Motor neuron (in vitro differentiated cells): ENCODE measurements at regions not wholly inside any gene's neighbourhood (a gene's known extent, or its start where the extent isn't known, plus 50 kb on each side); places are given as distances from the start of the nearest gene placed in this dataset.

Source experiments
- ATAC-seq, 8 experiments: fragments of 200-7000 bp; cut with Tn5 transposase; replicated peaks in 6 of 8; 2 replicates each; pipeline ENCODE4 v1.8.0; 2021; ENCODE audit warnings: mild to moderate bottlenecking in 8 of 8, moderate library complexity in 8 of 8
- H3K27ac ChIP-seq, 2 donors: fragments of 250-450 bp; sonication (Bioruptor Pico); 2 replicates each; pipeline ENCODE4 v1.9.0; 2021; ENCODE audit warnings: antibody characterized with exemption in 2 of 2, mild to moderate bottlenecking in 2 of 2, moderate library complexity in 1 of 2
- H3K4me1 ChIP-seq, 2 donors: fragments of 250-450 bp; sonication (Bioruptor Pico); replicated peaks in 1 of 2; 2 replicates each; pipeline ENCODE4 v1.6.1; 2021; ENCODE audit warnings: antibody characterized with exemption in 2 of 2, mild to moderate bottlenecking in 2 of 2, moderate library complexity in 1 of 2
- H3K4me3 ChIP-seq, 5 donors: fragments of 250-450 bp; sonication (Bioruptor Pico); 2 replicates each; pipeline ENCODE4 v1.9.0; 2021; ENCODE audit warnings: antibody characterized with exemption in 5 of 5, mild to moderate bottlenecking in 5 of 5, moderate library complexity in 4 of 5
- WGBS, 10 experiments: fragments of 450-650 bp; shearing (Covaris generic); methylation state at CpG; one replicate each; pipeline ENCODE4 v1.0.0; 2022; 5-methylcytosine and 5-hydroxymethylcytosine counted together
- in situ Hi-C, 9 experiments: fragments of 400-800 bp; cut with MboI; loops; one replicate each; pipeline ENCODE4 v1.15.0; 2021; ENCODE audit warnings: low sequenced_read_pairs in 9 of 9, low pct_unique_long_range_greater_than_20kb in 2 of 9; ENCODE audit not compliant: unreplicated experiment in 9 of 9

- peak overlapping the region in 1 of 2 donors; percentile 58 for H3K27ac ChIP-seq
- ATAC-seq, result peak in 5 of 8 experiments; percentile 89 to 95 (median 94)
- in situ Hi-C loops, result loop anchor here in 5 of 9 experiments (25.0 kb wide), 3 partner anchors 381 to 1844 kb away; partner anchors contain the start of gene LPIN3 (in 3 of the 5)
- peaks cover 14 to 17% of the 10 kb centered on the region in 2 donors for H3K4me1 ChIP-seq
- no peak overlapping the region for H3K4me3 ChIP-seq
- 0 to 76% (median 67%) methylated on average over 1 to 10 of the region's 15 CpGs; no CpG with 5 or more reads in 2 of the 10 experiments for WGBS, 10 experiments
These were observed 71.9 kb upstream of the TOP1 start for GRCh38 chr20:40956542-40957264.

GRCh38 chr20:40957265-40957760 is 71.3 kb upstream of the TOP1 start:
- H3K4me3 ChIP-seq, result no peak overlapping the region
- 60 to 100% (median 90%) methylated on average over 1 to 5 of the region's 6 CpGs; no CpG with 5 or more reads in 3 of the 10 experiments for WGBS, 10 experiments
- peak overlapping the region in 1 of 2 donors; percentile 58 for H3K27ac ChIP-seq
- no peak for ATAC-seq
- in situ Hi-C loops, result loop anchor here in 5 of 9 experiments (25.0 kb wide), 3 partner anchors 380 to 1845 kb away; partner anchors contain the start of gene LPIN3 (in 3 of the 5)
- peaks cover 14 to 17% of the 10 kb centered on the region in 2 donors for H3K4me1 ChIP-seq

- no peak overlapping the region for H3K4me3 ChIP-seq
- WGBS, 10 experiments, result 48 to 100% (median 73%) methylated on average over 1 to 4 of the region's 4 CpGs; no CpG with 5 or more reads in 5 of the 10 experiments
- in situ Hi-C loops, result loop anchor here in 5 of 9 experiments (25.0 kb wide), 3 partner anchors 379 to 1846 kb away; partner anchors contain the start of gene LPIN3 (in 3 of the 5)
- no peak for ATAC-seq
- no peak overlapping the region for H3K27ac ChIP-seq
- H3K4me1 ChIP-seq, result peaks cover 16 to 17% of the 10 kb centered on the region in 2 donors
These were observed 70.0 kb upstream of the TOP1 start for GRCh38 chr20:40958598-40958997.

- 80% methylated on average over 1 of the region's 6 CpGs; no CpG with 5 or more reads in 9 of the 10 experiments for WGBS, 10 experiments
- no peak overlapping the region for H3K27ac ChIP-seq
- no peak for ATAC-seq
- no peak overlapping the region for H3K4me3 ChIP-seq
- peaks cover 16 to 17% of the 10 kb centered on the region in 2 donors for H3K4me1 ChIP-seq
- in situ Hi-C loops, result loop anchor here in 5 of 9 experiments (25.0 kb wide), 3 partner anchors 378 to 1847 kb away; partner anchors contain the start of gene LPIN3 (in 3 of the 5)
These were observed 69.1 kb upstream of the TOP1 start for GRCh38 chr20:40959325-40960092.

- Histone ChIP-seq H3K4me1 (peaks cover 16 to 17% of the 10 kb centered on the region in 2 donors), H3K27ac (no peak overlapping the region), H3K4me3 (no peak overlapping the region)
- WGBS, 10 experiments, result 28 to 93% (median 44%) methylated on average over 1 to 4 of the region's 4 CpGs; no CpG with 5 or more reads in 5 of the 10 experiments
- ATAC-seq, result no peak
- in situ Hi-C loops, result loop anchor here in 5 of 9 experiments (25.0 kb wide), 3 partner anchors 377 to 1848 kb away; partner anchors contain the start of gene LPIN3 (in 3 of the 5)
These were observed 68.5 kb upstream of the TOP1 start for GRCh38 chr20:40960101-40960500.

- ATAC-seq, result peak in 2 of 8 experiments; percentile 11 to 43
- in situ Hi-C loops, result loop anchor here in 5 of 9 experiments (25.0 kb wide), 3 partner anchors 377 to 1848 kb away; partner anchors contain the start of gene LPIN3 (in 3 of the 5)
- Histone ChIP-seq H3K4me3 (no peak overlapping the region), H3K27ac (no peak overlapping the region), H3K4me1 (peaks cover 16 to 17% of the 10 kb centered on the region in 2 donors)
- 27 to 90% (median 53%) methylated on average over 1 to 6 of the region's 10 CpGs; no CpG with 5 or more reads in 6 of the 10 experiments for WGBS, 10 experiments
These were observed 68.1 kb upstream of the TOP1 start for GRCh38 chr20:40960521-40960956.

GRCh38 chr20:40961176-40961575 is 67.4 kb upstream of the TOP1 start:
- Histone ChIP-seq H3K4me3 (no peak overlapping the region), H3K27ac (no peak overlapping the region), H3K4me1 (peaks cover 16% of the 10 kb centered on the region in 2 donors)
- in situ Hi-C loops, result loop anchor here in 5 of 9 experiments (25.0 kb wide), 3 partner anchors 376 to 1849 kb away; partner anchors contain the start of gene LPIN3 (in 3 of the 5)
- no peak for ATAC-seq
- WGBS, 10 experiments, result 40% methylated on average over 1 of the region's 2 CpGs; no CpG with 5 or more reads in 9 of the 10 experiments

- H3K4me1 ChIP-seq, result peaks cover 9 to 11% of the 10 kb centered on the region in 2 donors
- peak in 1 of 8 experiments; percentile 14 for ATAC-seq
- in situ Hi-C loops, result loop anchor here in 5 of 9 experiments (25.0 kb wide), 3 partner anchors 375 to 1850 kb away; partner anchors contain the start of gene LPIN3 (in 3 of the 5)
- no peak overlapping the region for H3K4me3 ChIP-seq
- 40 to 96% (median 60%) methylated on average over 1 to 8 of the region's 13 CpGs; no CpG with 5 or more reads in 1 of the 10 experiments for WGBS, 10 experiments
- no peak overlapping the region for H3K27ac ChIP-seq
These were observed 66.7 kb upstream of the TOP1 start for GRCh38 chr20:40961686-40962640.

- no peak overlapping the region for H3K27ac ChIP-seq
- no peak overlapping the region for H3K4me3 ChIP-seq
- ATAC-seq, result peak; percentile 74 to 96 (median 92)
- WGBS, 10 experiments, result 0 to 60% (median 21%) methylated on average over 1 to 8 of the region's 21 CpGs; no CpG with 5 or more reads in 4 of the 10 experiments
- in situ Hi-C loops, result loop anchor here in 5 of 9 experiments (25.0 kb wide), 3 partner anchors 374 to 1851 kb away; partner anchors contain the start of gene LPIN3 (in 3 of the 5)
- H3K4me1 ChIP-seq, result peaks cover 3 to 5% of the 10 kb centered on the region in 2 donors
These were observed 65.7 kb upstream of the TOP1 start for GRCh38 chr20:40962733-40963504.

GRCh38 chr20:40963505-40963845 is 65.1 kb upstream of the TOP1 start:
- H3K4me3 ChIP-seq, result no peak overlapping the region
- WGBS, 10 experiments, result 40 to 96% (median 81%) methylated on average over 1 to 6 of the region's 7 CpGs; no CpG with 5 or more reads in 4 of the 10 experiments
- ATAC-seq, result no peak
- H3K4me1 ChIP-seq, result peaks cover 3 to 5% of the 10 kb centered on the region in 2 donors
- in situ Hi-C loops, result loop anchor here in 5 of 9 experiments (25.0 kb wide), 3 partner anchors 374 to 1851 kb away; partner anchors contain the start of gene LPIN3 (in 3 of the 5)
- H3K27ac ChIP-seq, result no peak overlapping the region

GRCh38 chr20:40965671-40966070 is 63.0 kb upstream of the TOP1 start:
- H3K4me3 ChIP-seq, result no peak overlapping the region
- H3K27ac ChIP-seq, result no peak overlapping the region
- H3K4me1 ChIP-seq, result peaks cover 0 to 3% of the 10 kb centered on the region in 2 donors
- ATAC-seq, result no peak
- WGBS, 10 experiments, result 20 to 100% (median 71%) methylated on average over 1 to 3 of the region's 4 CpGs; no CpG with 5 or more reads in 1 of the 10 experiments
- in situ Hi-C loops, result loop anchor here in 5 of 9 experiments (25.0 kb wide), 3 partner anchors 372 to 1853 kb away; partner anchors contain the start of gene LPIN3 (in 3 of the 5)
